GM12875 (cell line): ENCODE measurements at regions not wholly inside any gene's neighbourhood (a gene's known extent, or its start where the extent isn't known, plus 50 kb on each side); places are given as distances from the start of the nearest gene placed in this dataset.

ENCODE experiments used
- H3K4me3 ChIP-seq: one replicate; pipeline ENCODE4 v1.5.1; 2011; ENCODE audit warnings: low read depth, low read length, control low read depth
- CTCF ChIP-seq: IDR thresholded peaks from 2 replicates; pipeline ENCODE4 v1.5.1; 2011; ENCODE audit warnings: low read depth, mild to moderate bottlenecking, control low read depth, inconsistent platforms, low read length, moderate library complexity, borderline replicate concordance; ENCODE audit not compliant: insufficient read depth

- TF ChIP-seq CTCF = no peak
- no peak overlapping the region for H3K4me3 ChIP-seq
These were observed 142.4 kb downstream of the EN1 start for GRCh38 chr2:118705032-118705431.

- H3K4me3 ChIP-seq = no peak overlapping the region
- TF ChIP-seq CTCF = no peak
These were observed 147.8 kb downstream of the EN1 start for GRCh38 chr2:118699447-118700175.

- no peak overlapping the region for H3K4me3 ChIP-seq
- no peak for TF ChIP-seq CTCF
These were observed 148.9 kb downstream of the EN1 start for GRCh38 chr2:118698564-118698963.

GRCh38 chr2:118697781-118698180 lies 149.7 kb downstream of the EN1 start:
- no peak for TF ChIP-seq CTCF
- H3K4me3 ChIP-seq = no peak overlapping the region

- no peak overlapping the region for H3K4me3 ChIP-seq
- TF ChIP-seq CTCF = no peak
These were observed 150.5 kb downstream of the EN1 start for GRCh38 chr2:118696786-118697465.

- H3K4me3 ChIP-seq = no peak overlapping the region
- no peak for TF ChIP-seq CTCF
These were observed 154.1 kb downstream of the EN1 start for GRCh38 chr2:118693287-118693822.

GRCh38 chr2:118689874-118690273 lies 157.6 kb downstream of the EN1 start:
- TF ChIP-seq CTCF = no peak
- no peak overlapping the region for H3K4me3 ChIP-seq
